Right atrium auricular region (tissue), 2 donors: ENCODE measurements at regions not wholly inside any gene's neighbourhood (a gene's known extent, or its start where the extent isn't known, plus 50 kb on each side); places are given as distances from the start of the nearest gene placed in this dataset.

Experiments
- DNase-seq: peaks from one replicate; pipeline ENCODE4 v3.0.0-alpha.2; 2019; ENCODE audit warnings: low spot score
- H3K27ac ChIP-seq, 2 donors: fragments of 200-600 bp; sonication (generic); 1 replicate in 1 of 2; 2 replicates in 1 of 2; pipeline ENCODE4 v1.5.1; 2016 to 2019
- H3K27me3 ChIP-seq, 2 donors: fragments of 200-600 bp; sonication (generic); one replicate each; pipeline versions ENCODE4 v1.5.1 to v1.6.0; 2017 to 2019
- H3K36me3 ChIP-seq: fragments of 200-600 bp; sonication (generic); one replicate; pipeline ENCODE4 v1.5.1; 2016
- H3K4me1 ChIP-seq, 2 donors: fragments of 200-600 bp; sonication (generic); one replicate each; pipeline versions ENCODE4 v1.5.1 to v1.6.0; 2017 to 2019
- H3K4me3 ChIP-seq, 2 donors: fragments of 200-600 bp; sonication (generic); 1 replicate in 1 of 2; 2 replicates in 1 of 2; pipeline ENCODE4 v1.5.1; 2017 to 2019; ENCODE audit warnings: mild to moderate bottlenecking in 1 of 2, moderate library complexity in 1 of 2
- H3K9me3 ChIP-seq, 2 donors: fragments of 200-600 bp; sonication (generic); one replicate each; pipeline ENCODE4 v1.5.1; 2019
- CTCF ChIP-seq, 2 donors: fragments of 200-600 bp; sonication (generic); IDR thresholded peaks; one replicate each; pipeline ENCODE4 v1.5.1; 2019; ENCODE audit warnings: antibody characterized with exemption in 2 of 2

- no peak for DNase-seq
- H3K4me3 ChIP-seq, result no peak overlapping the region
- no peak overlapping the region for H3K27ac ChIP-seq
- H3K36me3 ChIP-seq, result no peaks in the 10 kb centered on the region
- H3K27me3 ChIP-seq, result no peaks in the 10 kb centered on the region
- H3K9me3 ChIP-seq, result peaks cover 0 to 4% of the 10 kb centered on the region in 2 donors
- H3K4me1 ChIP-seq, result no peaks in the 10 kb centered on the region
- TF ChIP-seq CTCF (IDR thresholded peaks at IDR 0.05), result no peak
These were observed 100.7 kb upstream of the STX18 start for GRCh38 chr4:4642496-4643000.

GRCh38 chr4:4641661-4642495 is 100.0 kb upstream of the STX18 start:
- no peaks in the 10 kb centered on the region for H3K36me3 ChIP-seq
- H3K9me3 ChIP-seq, result peaks cover 0 to 2% of the 10 kb centered on the region in 2 donors
- H3K27ac ChIP-seq, result no peak overlapping the region
- no peak for TF ChIP-seq CTCF (IDR thresholded peaks at IDR 0.05)
- DNase-seq, result no peak
- H3K4me3 ChIP-seq, result no peak overlapping the region
- no peaks in the 10 kb centered on the region for H3K4me1 ChIP-seq
- no peaks in the 10 kb centered on the region for H3K27me3 ChIP-seq

GRCh38 chr4:4641254-4641653 is 99.4 kb upstream of the STX18 start:
- no peaks in the 10 kb centered on the region for H3K36me3 ChIP-seq
- H3K27ac ChIP-seq, result no peak overlapping the region
- no peaks in the 10 kb centered on the region for H3K4me1 ChIP-seq
- no peak for DNase-seq
- no peak for TF ChIP-seq CTCF (IDR thresholded peaks at IDR 0.05)
- H3K27me3 ChIP-seq, result no peaks in the 10 kb centered on the region
- H3K9me3 ChIP-seq, result no peaks in the 10 kb centered on the region
- no peak overlapping the region for H3K4me3 ChIP-seq

- Histone ChIP-seq H3K27ac (no peak overlapping the region), H3K27me3 (no peaks in the 10 kb centered on the region), H3K4me1 (no peaks in the 10 kb centered on the region), H3K9me3 (no peaks in the 10 kb centered on the region), H3K36me3 (no peaks in the 10 kb centered on the region), H3K4me3 (no peak overlapping the region)
- DNase-seq, result no peak
- TF ChIP-seq CTCF (IDR thresholded peaks at IDR 0.05), result no peak
These were observed 98.8 kb upstream of the STX18 start for GRCh38 chr4:4640692-4641091.

GRCh38 chr4:4639370-4639769 is 97.5 kb upstream of the STX18 start:
- DNase-seq, result no peak
- H3K4me3 ChIP-seq, result no peak overlapping the region
- H3K9me3 ChIP-seq, result no peaks in the 10 kb centered on the region
- no peak overlapping the region for H3K27ac ChIP-seq
- TF ChIP-seq CTCF (IDR thresholded peaks at IDR 0.05), result no peak
- no peaks in the 10 kb centered on the region for H3K36me3 ChIP-seq
- no peaks in the 10 kb centered on the region for H3K27me3 ChIP-seq
- H3K4me1 ChIP-seq, result no peaks in the 10 kb centered on the region
